Right lobe of liver (tissue), 6 donors: ENCODE measurements at regions not wholly inside any gene's neighbourhood (a gene's known extent, or its start where the extent isn't known, plus 50 kb on each side); places are given as distances from the start of the nearest gene placed in this dataset.

ENCODE experiments used
- ATAC-seq, 4 donors: fragments of 200-7000 bp; cut with Tn5 transposase; one replicate each; pipeline ENCODE4 v1.9.1; 2020; ENCODE audit warnings: mild to moderate bottlenecking in 4 of 4, moderate library complexity in 4 of 4
- DNase-seq, 3 donors: peaks; one replicate each; pipeline ENCODE4 v3.0.0-alpha.2; 2020
- H3K27ac ChIP-seq, 3 donors: fragments of 200-600 bp; one replicate each; pipeline ENCODE4 v1.8.0; 2022
- H3K27me3 ChIP-seq, 2 donors: fragments of 200-600 bp; one replicate each; pipeline ENCODE4 v1.8.0; 2022
- H3K36me3 ChIP-seq, 4 donors: fragments of 200-600 bp; sonication (generic) in 1 of 4; one replicate each; pipeline versions ENCODE4 v1.5.1 to v1.8.0; 2017 to 2022; ENCODE audit warnings: control low read depth in 1 of 4
- H3K4me1 ChIP-seq, 4 donors: fragments of 200-600 bp; sonication (generic) in 1 of 4; one replicate each; pipeline versions ENCODE4 v1.5.1 to v1.8.0; 2017 to 2022; ENCODE audit warnings: control low read depth in 1 of 4
- H3K4me3 ChIP-seq, 3 donors: fragments of 200-600 bp; one replicate each; pipeline ENCODE4 v1.8.0; 2022
- H3K9me3 ChIP-seq, 4 donors: fragments of 200-600 bp; sonication (generic) in 1 of 4; one replicate each; pipeline versions ENCODE4 v1.5.1 to v1.8.0; 2017 to 2022; ENCODE audit warnings: control low read depth in 1 of 4
- CTCF ChIP-seq, 4 donors: fragments of 200-600 bp in 3 of 4; fragments of 450-650 bp in 1 of 4; IDR thresholded peaks; one replicate each; pipeline versions ENCODE4 v1.5.1 to v1.8.0; 2016 to 2022; ENCODE audit warnings: antibody characterized with exemption in 4 of 4, mild to moderate bottlenecking in 2 of 4
- POLR2A ChIP-seq: fragments of 450-650 bp; IDR thresholded peaks from one replicate; pipeline ENCODE4 v1.6.1; 2017; ENCODE audit warnings: antibody characterized with exemption, mild to moderate bottlenecking
- WGBS: methylation state at CpG from one replicate; pipeline ENCODE4 v1.1.6; 2018; ENCODE audit warnings: low coverage, low lambda C conversion rate; ENCODE audit not compliant: insufficient coverage; ENCODE audit errors: missing lambda C conversion rate; 5-methylcytosine and 5-hydroxymethylcytosine counted together
- intact Hi-C, 2 donors: fragments of 100-400 bp; cut with DNase I; formaldehyde crosslinking; loops; one replicate each; pipeline versions ENCODE4 v1.11.2 to v1.14.1; 2022
- donor health status: DM: no; HTN: yes; CAD: no.
- donor health status: DM: no; HTN: no; CAD: no.
- donor health status: DM: no; HTN: no; CAD: no.
- donor health status: DM: no; HTN: yes; CAD: no.
- donor health status: DM: no; HTN: yes; CAD: no.

- no peak overlapping the region for H3K27ac ChIP-seq
- no peaks in the 10 kb centered on the region for H3K4me1 ChIP-seq
- H3K27me3 ChIP-seq = no peaks in the 10 kb centered on the region
- intact Hi-C loops = no loop called here
- TF ChIP-seq CTCF (IDR thresholded peaks at IDR 0.05) (no peak), POLR2A (no peak)
- 8% methylated on average over 2 of the region's 10 CpGs for WGBS
- no peaks in the 10 kb centered on the region for H3K36me3 ChIP-seq
- DNase-seq = peak in 2 of 3 donors; percentile 59 to 79
- no peak overlapping the region for H3K4me3 ChIP-seq
- ATAC-seq = peak; percentile 32 to 84 (median 68)
- no peaks in the 10 kb centered on the region for H3K9me3 ChIP-seq
Observed at GRCh38 chr22:27238935-27239510, 562.5 kb downstream of the MN1 start.

GRCh38 chr22:27239520-27239919 lies 562.0 kb downstream of the MN1 start:
- Histone ChIP-seq H3K27me3 (no peaks in the 10 kb centered on the region), H3K4me1 (no peaks in the 10 kb centered on the region), H3K4me3 (no peak overlapping the region), H3K36me3 (no peaks in the 10 kb centered on the region), H3K27ac (no peak overlapping the region), H3K9me3 (no peaks in the 10 kb centered on the region)
- DNase-seq = no peak
- TF ChIP-seq CTCF (IDR thresholded peaks at IDR 0.05) (no peak), POLR2A (no peak)
- no peak for ATAC-seq
- WGBS = 42% methylated on average over 4 of the region's 4 CpGs
- intact Hi-C loops = no loop called here

GRCh38 chr22:27240298-27241075 lies 561.1 kb downstream of the MN1 start:
- Histone ChIP-seq H3K36me3 (no peaks in the 10 kb centered on the region), H3K27me3 (no peaks in the 10 kb centered on the region), H3K4me1 (no peaks in the 10 kb centered on the region), H3K27ac (no peak overlapping the region), H3K9me3 (no peaks in the 10 kb centered on the region), H3K4me3 (no peak overlapping the region)
- intact Hi-C loops = no loop called here
- peak in 1 of 4 donors; percentile 32 for ATAC-seq
- DNase-seq = peak in 1 of 3 donors; percentile 29
- WGBS = 39% methylated on average over 2 of the region's 5 CpGs
- TF ChIP-seq POLR2A (no peak), CTCF (IDR thresholded peaks at IDR 0.05) (no peak)

- no peaks in the 10 kb centered on the region for H3K9me3 ChIP-seq
- ATAC-seq = peak in 2 of 4 donors; percentile 13 to 47
Observed at GRCh38 chr22:27241430-27242321, 559.9 kb downstream of the MN1 start.

More at GRCh38 chr22:27241430-27242321, 559.9 kb downstream of the MN1 start:
- 60% methylated on average over 5 of the region's 8 CpGs for WGBS
- Histone ChIP-seq H3K27me3 (no peaks in the 10 kb centered on the region), H3K4me3 (no peak overlapping the region), H3K36me3 (no peaks in the 10 kb centered on the region), H3K4me1 (no peaks in the 10 kb centered on the region), H3K27ac (no peak overlapping the region)
- peak in 1 of 3 donors; percentile 38 for DNase-seq
- TF ChIP-seq POLR2A (no peak), CTCF (IDR thresholded peaks at IDR 0.05) (no peak)
- intact Hi-C loops = no loop called here
